Stimulated activated CD4-positive, alpha-beta T cell treated with anti-CD3 and anti-CD28 coated beads, Interleukin-15, amount 100 ng/mL, for 48 hours (primary cell): ENCODE measurements at regions not wholly inside any gene's neighbourhood (a gene's known extent, or its start where the extent isn't known, plus 50 kb on each side); places are given as distances from the start of the nearest gene placed in this dataset.
"Not testable (repeated sequence)": the region's sequence is repeated elsewhere in the genome, so short reads cannot be mapped to it uniquely, and the experiment has no call there.

Source experiments
- DNase-seq, 2 donors: peaks; one replicate each; pipeline ENCODE4 v3.0.0-alpha.2; 2020; ENCODE audit warnings: low read depth in 2 of 2

- DNase-seq = no peak
Observed at GRCh38 chr6:44737829-44738528, 350.5 kb downstream of the CDC5L start.

- DNase-seq = no peak
Observed at GRCh38 chr6:44738601-44739146, 351.2 kb downstream of the CDC5L start.

- DNase-seq = no peak
Observed at GRCh38 chr6:44739181-44739580, 351.7 kb downstream of the CDC5L start.

- no peak for DNase-seq
Observed at GRCh38 chr6:44740566-44741120, 353.1 kb downstream of the CDC5L start.

- no peak for DNase-seq
Observed at GRCh38 chr6:44742201-44742600, 354.7 kb downstream of the CDC5L start.

GRCh38 chr6:44742828-44743372, 355.4 kb downstream of the CDC5L start:
- DNase-seq = no peak

GRCh38 chr6:44760116-44760515, 372.6 kb downstream of the CDC5L start:
- DNase-seq = not testable (repeated sequence)

GRCh38 chr6:44761046-44761445, 373.5 kb downstream of the CDC5L start:
- DNase-seq = no peak

GRCh38 chr6:44762496-44762895, 375.0 kb downstream of the CDC5L start:
- DNase-seq = no peak

- no peak for DNase-seq
Observed at GRCh38 chr6:44771647-44772415, 384.3 kb downstream of the CDC5L start.

GRCh38 chr6:44772838-44773237, 385.3 kb downstream of the CDC5L start:
- DNase-seq = no peak

- no peak for DNase-seq
Observed at GRCh38 chr6:44775121-44775520, 387.6 kb downstream of the CDC5L start.

GRCh38 chr6:44776344-44776743, 388.8 kb downstream of the CDC5L start:
- DNase-seq = no peak

- DNase-seq = no peak
Observed at GRCh38 chr6:44778513-44778912, 391.0 kb downstream of the CDC5L start.
